ENCODE measurements at regions not wholly inside any gene's neighbourhood (a gene's known extent, or its start where the extent isn't known, plus 50 kb on each side); places are given as distances from the start of the nearest gene placed in this dataset.
"Not testable (repeated sequence)": the region's sequence is repeated elsewhere in the genome, so short reads cannot be mapped to it uniquely, and the experiment has no call there.

- TF ChIP-seq POLR2A, CTCF (IDR thresholded peaks at IDR 0.05): not testable (repeated sequence)
Measured at GRCh38 chr12:59053266-59053899, 133.1 kb upstream of the LRIG3 start.
